WTC11 (cell line): ENCODE measurements at regions not wholly inside any gene's neighbourhood (a gene's known extent, or its start where the extent isn't known, plus 50 kb on each side); places are given as distances from the start of the nearest gene placed in this dataset.

Experiments
- ATAC-seq: fragments of 200-7000 bp; cut with Tn5 transposase; 2 replicates; pipeline ENCODE4 v1.10.0; 2021; ENCODE audit warnings: mild to moderate bottlenecking, moderate library complexity
- CTCF ChIA-PET: fragments of 300-600 bp; sonication (Branson Sonifier 250); formaldehyde crosslinking; loops from one replicate; lab custom pipeline; 2021; ENCODE audit warnings: antibody characterized with exemption; lab: Charles Lee
- POLR2A ChIA-PET: fragments of 350-600 bp; sonication (Branson Sonifier 250); formaldehyde crosslinking; loops from one replicate; lab custom pipeline; 2021; ENCODE audit warnings: antibody characterized with exemption; lab: Charles Lee
- DNase-seq: peaks from one replicate; pipeline ENCODE4 v3.0.0; 2021; ENCODE audit warnings: low spot score
- H3K27ac Mint-ChIP-seq: 2 replicates; pipeline ENCODE4 v1.8.0; 2021; ENCODE audit warnings: mixed read lengths
- H3K27me3 Mint-ChIP-seq: 2 replicates; pipeline ENCODE4 v1.8.0; 2021; ENCODE audit warnings: low read depth, mild to moderate bottlenecking, moderate library complexity, mixed read lengths
- H3K36me3 Mint-ChIP-seq: 2 replicates; pipeline ENCODE4 v1.8.0; 2021; ENCODE audit warnings: mixed read lengths
- H3K4me1 Mint-ChIP-seq: 2 replicates; pipeline ENCODE4 v1.8.0; 2022; ENCODE audit warnings: mixed read lengths
- H3K4me3 Mint-ChIP-seq: 2 replicates; pipeline ENCODE4 v1.8.0; 2021; ENCODE audit warnings: mild to moderate bottlenecking, moderate library complexity, mixed read lengths
- H3K9me3 Mint-ChIP-seq: 2 replicates; pipeline ENCODE4 v1.8.0; 2021; ENCODE audit warnings: mixed read lengths
- ATF1 ChIP-seq: sonication (generic); formaldehyde crosslinking; IDR thresholded peaks from 2 replicates; pipeline ENCODE4 v1.8.1; 2023; ENCODE audit warnings: mild to moderate bottlenecking, moderate library complexity, missing genetic modification reagents
- ESRRA ChIP-seq: sonication (generic); formaldehyde crosslinking; IDR thresholded peaks from 2 replicates; pipeline ENCODE4 v1.8.1; 2022; ENCODE audit warnings: mild to moderate bottlenecking, missing genetic modification reagents, borderline replicate concordance
- FOXK1 ChIP-seq: sonication (generic); formaldehyde crosslinking; IDR thresholded peaks from 2 replicates; pipeline ENCODE4 v1.8.0; 2022; ENCODE audit warnings: mild to moderate bottlenecking, moderate library complexity, missing genetic modification reagents
- FOXP1 ChIP-seq: sonication (generic); formaldehyde crosslinking; IDR thresholded peaks from 2 replicates; pipeline ENCODE4 v1.8.0; 2022; ENCODE audit warnings: missing genetic modification reagents, mild to moderate bottlenecking, moderate library complexity, borderline replicate concordance
- GRHL2 ChIP-seq: fragments of 250-450 bp; sonication (Bioruptor Pico); IDR thresholded peaks from 2 replicates; pipeline ENCODE4 v1.8.0; 2022; ENCODE audit warnings: mild to moderate bottlenecking, moderate library complexity; ENCODE audit not compliant: insufficient replicate concordance, severe bottlenecking
- HMGA2 ChIP-seq: fragments of 250-450 bp; sonication (Bioruptor Pico); IDR thresholded peaks from 2 replicates; pipeline ENCODE4 v1.4.0; 2021; ENCODE audit warnings: mild to moderate bottlenecking, moderate library complexity
- MXD4 ChIP-seq: fragments of 250-450 bp; sonication (Bioruptor Pico); IDR thresholded peaks from 2 replicates; pipeline ENCODE4 v1.8.0; 2021; ENCODE audit warnings: mild to moderate bottlenecking, moderate library complexity, borderline replicate concordance
- NR1H2 ChIP-seq: sonication (generic); formaldehyde crosslinking; IDR thresholded peaks from 2 replicates; pipeline ENCODE4 v1.9.0; 2021; ENCODE audit warnings: mild to moderate bottlenecking, moderate library complexity, missing genetic modification reagents
- RELA ChIP-seq: sonication (generic); formaldehyde crosslinking; IDR thresholded peaks from 2 replicates; pipeline ENCODE4 v1.8.1; 2022; ENCODE audit warnings: missing genetic modification reagents, mild to moderate bottlenecking, borderline replicate concordance
- RORB ChIP-seq: fragments of 250-450 bp; sonication (Bioruptor Pico); IDR thresholded peaks from 2 replicates; pipeline ENCODE4 v1.9.0; 2021; ENCODE audit warnings: mild to moderate bottlenecking
- SOX15 ChIP-seq: fragments of 250-450 bp; sonication (Bioruptor Pico); IDR thresholded peaks from 2 replicates; pipeline ENCODE4 v1.9.0; 2021; ENCODE audit warnings: mild to moderate bottlenecking
- STAT6 ChIP-seq: sonication (generic); formaldehyde crosslinking; conservative IDR thresholded peaks from 2 replicates; pipeline ENCODE4 v1.8.1; 2023; ENCODE audit warnings: mild to moderate bottlenecking, low read depth, missing genetic modification reagents, moderate library complexity
- TCF7 ChIP-seq: sonication (generic); formaldehyde crosslinking; IDR thresholded peaks from 2 replicates; pipeline ENCODE4 v1.8.0; 2022; ENCODE audit warnings: mild to moderate bottlenecking, low read depth, missing genetic modification reagents, moderate library complexity
- TEAD4 ChIP-seq: sonication (generic); formaldehyde crosslinking; IDR thresholded peaks from 2 replicates; pipeline ENCODE4 v1.8.0; 2022; ENCODE audit warnings: mild to moderate bottlenecking, missing genetic modification reagents
- ZBTB43 ChIP-seq: sonication (generic); formaldehyde crosslinking; IDR thresholded peaks from 2 replicates; pipeline ENCODE4 v1.8.1; 2023; ENCODE audit warnings: mild to moderate bottlenecking, missing genetic modification reagents
- ZNF138 ChIP-seq: sonication (generic); formaldehyde crosslinking; conservative IDR thresholded peaks from 2 replicates; pipeline ENCODE4 v1.8.1; 2022; ENCODE audit warnings: mild to moderate bottlenecking, moderate library complexity, missing genetic modification reagents
- ZNF263 ChIP-seq: sonication (generic); formaldehyde crosslinking; IDR thresholded peaks from 2 replicates; pipeline ENCODE4 v1.8.1; 2022; ENCODE audit warnings: low read depth, mild to moderate bottlenecking, moderate library complexity, missing genetic modification reagents
- ZNF396 ChIP-seq: fragments of 250-450 bp; sonication (Bioruptor Pico); IDR thresholded peaks from 2 replicates; pipeline ENCODE4 v1.8.0; 2021; ENCODE audit warnings: mild to moderate bottlenecking, moderate library complexity, borderline replicate concordance
- ZNF512 ChIP-seq: sonication (generic); formaldehyde crosslinking; IDR thresholded peaks from 2 replicates; pipeline ENCODE4 v1.8.1; 2022; ENCODE audit warnings: missing genetic modification reagents, borderline replicate concordance
- TF ChIP-seq, protein P1 (sequence below): sonication (generic); formaldehyde crosslinking; IDR thresholded peaks from 2 replicates; pipeline ENCODE4 v1.8.0; 2022; ENCODE audit warnings: mild to moderate bottlenecking, missing genetic modification reagents
- TF ChIP-seq, protein P2 (sequence below): fragments of 250-450 bp; sonication (Bioruptor Pico); IDR thresholded peaks from 2 replicates; pipeline ENCODE4 v1.8.0; 2021; ENCODE audit warnings: mild to moderate bottlenecking

- Mint-ChIP-seq H3K27ac (no peak overlapping the region), H3K4me1 (no peaks in the 10 kb centered on the region), H3K27me3 (no peaks in the 10 kb centered on the region), H3K9me3 (no peaks in the 10 kb centered on the region), H3K36me3 (no peaks in the 10 kb centered on the region), H3K4me3 (no peak overlapping the region)
- ATAC-seq (no peak), DNase-seq (no peak)
- no peak for TF ChIP-seq ESRRA
- TF ChIP-seq FOXP1 (CRISPR knock-in tag), result no peak
- TF ChIP-seq, protein P1, sequence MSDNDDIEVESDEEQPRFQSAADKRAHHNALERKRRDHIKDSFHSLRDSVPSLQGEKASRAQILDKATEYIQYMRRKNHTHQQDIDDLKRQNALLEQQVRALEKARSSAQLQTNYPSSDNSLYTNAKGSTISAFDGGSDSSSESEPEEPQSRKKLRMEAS (CRISPR knock-in tag), result no peak
- ChIA-PET CTCF (interaction anchor here (1.2 kb wide), 1 partner anchor 670 kb away, joined by 3 read pairs; no protein-coding TSS in a partner anchor), POLR2A (no interaction called here)
These were observed 96.6 kb downstream of the EMP1 start for GRCh38 chr12:13293096-13293495.

DNA sequence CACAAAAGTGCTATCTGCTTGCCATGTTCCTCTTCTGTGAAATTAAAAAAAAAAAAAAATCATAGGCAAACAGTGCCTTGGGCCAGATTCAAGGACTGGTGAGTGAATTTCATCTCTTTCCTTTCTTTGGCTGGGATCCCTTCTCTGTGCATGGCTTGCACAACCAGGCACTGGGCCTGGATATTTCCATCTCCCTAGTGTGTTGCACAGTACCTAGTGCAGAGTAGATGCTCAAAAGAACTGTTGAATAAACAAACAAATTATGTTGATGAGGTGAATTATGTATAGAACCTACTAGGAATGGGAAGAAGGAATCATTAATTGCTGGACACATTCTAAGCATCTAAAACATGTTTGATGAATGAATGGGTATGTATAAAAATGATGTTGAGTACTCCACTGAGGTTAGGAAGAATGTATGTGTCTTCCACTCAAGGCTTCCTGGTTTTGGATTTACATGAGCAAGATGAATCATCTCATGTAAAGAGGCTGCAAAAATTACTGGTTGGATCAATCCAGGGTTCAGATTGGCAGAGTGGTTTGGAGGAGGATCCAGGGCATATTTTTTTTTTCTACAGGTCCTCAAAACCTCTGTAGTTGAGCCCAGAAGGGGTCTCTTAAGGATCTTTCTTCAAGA is 93.2 kb downstream of the EMP1 start:
- ATAC-seq, result no peak
- H3K36me3 Mint-ChIP-seq, result no peaks in the 10 kb centered on the region
- TF ChIP-seq NR1H2, result no peak
- TF ChIP-seq FOXK1 (CRISPR knock-in tag), result no peak
- no peak for TF ChIP-seq ZNF263
- no peak for TF ChIP-seq ZNF138 (CRISPR knock-in tag)
- no peak for TF ChIP-seq ZNF512 (CRISPR knock-in tag)
- no peak for TF ChIP-seq GRHL2 (CRISPR knock-in tag)
- TF ChIP-seq ATF1 (CRISPR knock-in tag), result no peak
- no peak for TF ChIP-seq MXD4 (CRISPR knock-in tag)
- TF ChIP-seq RELA (CRISPR knock-in tag), result no peak
- TF ChIP-seq SOX15 (CRISPR knock-in tag), result no peak
- no peaks in the 10 kb centered on the region for H3K27me3 Mint-ChIP-seq
- ChIA-PET POLR2A (no interaction called here), CTCF (interaction anchor here (1.9 kb wide), 1 partner anchor 12 kb away, joined by 9 read pairs; no protein-coding TSS in a partner anchor)
- no peak overlapping the region for H3K27ac Mint-ChIP-seq
- DNase-seq, result no peak
- H3K4me3 Mint-ChIP-seq, result no peak overlapping the region
- no peaks in the 10 kb centered on the region for H3K4me1 Mint-ChIP-seq
- no peaks in the 10 kb centered on the region for H3K9me3 Mint-ChIP-seq

DNA sequence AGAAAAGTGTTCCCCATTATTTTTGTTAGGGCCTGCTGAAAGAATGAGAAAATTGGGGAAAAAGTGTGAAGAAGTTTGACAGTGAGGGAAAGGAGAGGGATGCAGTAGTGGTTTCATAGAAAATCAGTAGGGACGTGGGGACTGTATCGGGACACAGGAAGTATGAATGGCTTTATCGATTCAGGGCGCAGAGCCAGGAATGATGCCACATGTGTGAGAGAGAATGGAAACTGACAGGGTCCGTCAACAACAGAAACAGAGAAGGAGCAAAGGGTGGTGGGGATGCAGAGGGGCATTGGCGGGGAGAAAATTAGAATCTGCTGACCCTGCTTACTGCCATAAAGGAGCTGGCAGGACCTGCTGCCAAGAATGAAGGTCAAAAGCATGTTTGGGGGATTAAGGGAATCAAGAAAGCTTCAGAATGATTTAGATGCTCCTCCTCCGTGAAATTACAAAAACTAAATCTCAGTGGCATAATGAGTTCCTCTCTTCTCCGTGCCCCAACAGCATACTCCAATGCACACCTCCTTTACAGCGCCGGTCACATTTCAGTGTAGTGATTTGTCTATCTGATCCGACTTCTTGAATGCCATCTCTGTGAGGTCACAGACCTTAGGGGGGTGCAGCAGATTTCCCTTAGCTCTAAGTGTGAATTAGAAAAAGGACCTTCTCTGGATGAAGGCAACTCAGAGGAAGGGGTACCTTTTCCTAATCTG is 92.6 kb downstream of the EMP1 start:
- H3K36me3 Mint-ChIP-seq, result no peaks in the 10 kb centered on the region
- DNase-seq (no peak), ATAC-seq (no peak)
- H3K4me3 Mint-ChIP-seq, result no peak overlapping the region
- no peaks in the 10 kb centered on the region for H3K4me1 Mint-ChIP-seq
- no peaks in the 10 kb centered on the region for H3K9me3 Mint-ChIP-seq
- ChIA-PET CTCF (interaction anchor here (1.9 kb wide), 1 partner anchor 11 kb away, joined by 9 read pairs; no protein-coding TSS in a partner anchor), POLR2A (no interaction called here)
- H3K27me3 Mint-ChIP-seq, result no peaks in the 10 kb centered on the region
- no peak overlapping the region for H3K27ac Mint-ChIP-seq
- TF ChIP-seq RORB (no peak), ZBTB43 (CRISPR knock-in tag) (no peak), ZNF396 (CRISPR knock-in tag) (no peak), ZNF512 (CRISPR knock-in tag) (no peak), TCF7 (CRISPR knock-in tag) (no peak), HMGA2 (CRISPR knock-in tag) (no peak), TEAD4 (CRISPR knock-in tag) (no peak), GRHL2 (CRISPR knock-in tag) (no peak), STAT6 (CRISPR knock-in tag) (no peak), RELA (CRISPR knock-in tag) (no peak)
- TF ChIP-seq, protein P2, sequence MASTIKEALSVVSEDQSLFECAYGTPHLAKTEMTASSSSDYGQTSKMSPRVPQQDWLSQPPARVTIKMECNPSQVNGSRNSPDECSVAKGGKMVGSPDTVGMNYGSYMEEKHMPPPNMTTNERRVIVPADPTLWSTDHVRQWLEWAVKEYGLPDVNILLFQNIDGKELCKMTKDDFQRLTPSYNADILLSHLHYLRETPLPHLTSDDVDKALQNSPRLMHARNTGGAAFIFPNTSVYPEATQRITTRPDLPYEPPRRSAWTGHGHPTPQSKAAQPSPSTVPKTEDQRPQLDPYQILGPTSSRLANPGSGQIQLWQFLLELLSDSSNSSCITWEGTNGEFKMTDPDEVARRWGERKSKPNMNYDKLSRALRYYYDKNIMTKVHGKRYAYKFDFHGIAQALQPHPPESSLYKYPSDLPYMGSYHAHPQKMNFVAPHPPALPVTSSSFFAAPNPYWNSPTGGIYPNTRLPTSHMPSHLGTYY (CRISPR knock-in tag), result no peak
